ENCODE measurements at regions not wholly inside any gene's neighbourhood (a gene's known extent, or its start where the extent isn't known, plus 50 kb on each side); places are given as distances from the start of the nearest gene placed in this dataset.
A peak's percentile ranks its signal among the peaks of the same experiment; 100 is the strongest.

DNA sequence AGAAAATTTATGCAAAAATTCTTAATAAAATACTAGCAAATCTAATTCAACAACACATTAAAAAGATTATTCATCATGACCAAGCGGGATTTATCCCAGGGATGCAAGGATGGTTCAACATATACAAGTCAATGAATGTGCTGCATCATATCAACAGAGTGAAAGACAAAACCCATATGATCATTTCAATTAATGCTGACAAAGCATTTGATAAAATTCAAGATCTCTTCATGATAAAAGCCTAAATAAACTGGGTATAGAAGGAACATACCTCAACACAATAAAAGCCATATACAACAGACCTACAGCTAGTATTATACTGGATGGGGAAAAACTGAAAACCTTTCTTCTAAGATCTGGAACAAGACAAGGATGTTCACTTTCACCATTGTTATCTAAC, 89.7 kb downstream of the KBTBD8 start:
- intact Hi-C loops (cut with micrococcal nuclease) = no loop called here
- CTCF ChIA-PET = no interaction called here

DNA sequence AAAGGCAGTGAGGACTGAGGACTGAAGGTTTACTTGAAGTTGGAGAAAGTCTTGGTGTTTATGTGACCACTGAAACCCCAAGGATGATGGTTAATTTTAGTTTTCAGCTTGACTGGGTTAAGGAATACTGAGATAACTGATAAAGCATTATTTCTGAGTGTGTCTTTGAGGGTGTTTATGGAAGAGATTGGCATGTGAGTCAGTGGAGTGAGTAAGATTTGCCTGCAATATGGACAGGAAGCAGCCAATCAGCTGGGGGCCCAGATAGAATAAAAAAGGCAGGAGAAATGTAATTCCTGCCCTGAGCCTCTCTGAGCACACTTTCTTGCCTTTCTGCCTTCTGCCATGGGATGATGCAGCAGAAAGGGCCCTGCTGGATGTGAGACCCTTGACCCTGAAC, 92.4 kb downstream of the KBTBD8 start:
- POLR2A ChIA-PET (ENCODE audit: unreplicated experiment) = no interaction called here
- no peaks in the 10 kb centered on the region for H3K9me2 ChIP-seq (replicated peaks; ENCODE audit: low read length)
- TF ChIP-seq EZH2 (IDR thresholded peaks at IDR 0.05; ENCODE audit: low read length, unreplicated experiment) (no peak), EZH2phosphoT487 (IDR thresholded peaks at IDR 0.05; ENCODE audit: borderline replicate concordance, low read length) (no peak), CTCF (conservative IDR thresholded peaks at IDR 0.05; ENCODE audit: low read depth, low read length) (no peak)
- CTCF ChIA-PET = no interaction called here
- intact Hi-C loops (cut with micrococcal nuclease) = no loop called here
- no peaks in the 10 kb centered on the region for H3F3A ChIP-seq (ENCODE audit: low read length, unreplicated experiment)
- H3K9me3 ChIP-seq (ENCODE audit: low read length) = no peaks in the 10 kb centered on the region
- H3K36me3 ChIP-seq (ENCODE audit: low read depth, low read length) = no peaks in the 10 kb centered on the region
- no peaks in the 10 kb centered on the region for H3K27me3 ChIP-seq (ENCODE audit: low read length)
- H3K4me1 ChIP-seq (ENCODE audit: insufficient read depth, low read length) = no peaks in the 10 kb centered on the region
- no peak overlapping the region for H3K4me2 ChIP-seq (ENCODE audit: low read length)
- H2AFZ ChIP-seq (ENCODE audit: low read length) = no peak overlapping the region
- no peaks in the 10 kb centered on the region for H4K20me1 ChIP-seq (ENCODE audit: low read length)
- H3K27ac ChIP-seq (ENCODE audit: low read length) = no peak overlapping the region
- H3K79me2 ChIP-seq (ENCODE audit: low read length) = no peaks in the 10 kb centered on the region
- no TSS peak for BruUV-seq (replicated peaks)
- no peak overlapping the region for H3K4me3 ChIP-seq (ENCODE audit: low read length)
- no peak for ATAC-seq
- no peak overlapping the region for H3K9ac ChIP-seq (ENCODE audit: low read length)
- peak; percentile 8 for DNase-seq

More for the DNA sequence above, 89.7 kb downstream of the KBTBD8 start:
- no peak for DNase-seq
- Histone ChIP-seq H3K27ac (ENCODE audit: low read length) (no peak overlapping the region), H3K9me2 (replicated peaks; ENCODE audit: low read length) (no peaks in the 10 kb centered on the region), H3K27me3 (ENCODE audit: low read length) (no peaks in the 10 kb centered on the region), H3K4me1 (ENCODE audit: insufficient read depth, low read length) (no peaks in the 10 kb centered on the region), H2AFZ (ENCODE audit: low read length) (no peak overlapping the region), H3K36me3 (ENCODE audit: low read depth, low read length) (no peaks in the 10 kb centered on the region), H3F3A (ENCODE audit: low read length, unreplicated experiment) (no peaks in the 10 kb centered on the region), H4K20me1 (ENCODE audit: low read length) (no peaks in the 10 kb centered on the region), H3K9ac (ENCODE audit: low read length) (no peak overlapping the region), H3K79me2 (ENCODE audit: low read length) (no peaks in the 10 kb centered on the region), H3K4me2 (ENCODE audit: low read length) (no peak overlapping the region), H3K9me3 (ENCODE audit: low read length) (no peaks in the 10 kb centered on the region), H3K4me3 (ENCODE audit: low read length) (no peak overlapping the region)
- POLR2A ChIA-PET (ENCODE audit: unreplicated experiment) = no interaction called here
- BruUV-seq (replicated peaks) = no TSS peak
- no peak for TF ChIP-seq EZH2phosphoT487 (IDR thresholded peaks at IDR 0.05; ENCODE audit: borderline replicate concordance, low read length)
- no peak for TF ChIP-seq CTCF (conservative IDR thresholded peaks at IDR 0.05; ENCODE audit: low read depth, low read length)
- TF ChIP-seq EZH2 (IDR thresholded peaks at IDR 0.05; ENCODE audit: low read length, unreplicated experiment) = no peak
- ATAC-seq = no peak

GRCh38 chr3:67093305-67093704, 95.2 kb downstream of the KBTBD8 start:
- Histone ChIP-seq H3K9me3 (ENCODE audit: low read length) (no peaks in the 10 kb centered on the region), H2AFZ (ENCODE audit: low read length) (no peak overlapping the region), H3K4me2 (ENCODE audit: low read length) (no peak overlapping the region), H3K36me3 (ENCODE audit: low read depth, low read length) (no peaks in the 10 kb centered on the region), H3K9me2 (replicated peaks; ENCODE audit: low read length) (no peaks in the 10 kb centered on the region), H3K79me2 (ENCODE audit: low read length) (no peaks in the 10 kb centered on the region), H3K9ac (ENCODE audit: low read length) (no peak overlapping the region), H3K4me3 (ENCODE audit: low read length) (no peak overlapping the region), H4K20me1 (ENCODE audit: low read length) (no peaks in the 10 kb centered on the region), H3K27ac (ENCODE audit: low read length) (no peak overlapping the region), H3F3A (ENCODE audit: low read length, unreplicated experiment) (no peaks in the 10 kb centered on the region), H3K4me1 (ENCODE audit: insufficient read depth, low read length) (no peaks in the 10 kb centered on the region), H3K27me3 (ENCODE audit: low read length) (no peaks in the 10 kb centered on the region; the same call in 1 of the 2 replicates)
- DNase-seq = no peak
- BruUV-seq (replicated peaks) = no TSS peak
- intact Hi-C loops (cut with micrococcal nuclease) = no loop called here
- CTCF ChIA-PET = no interaction called here
- ATAC-seq = no peak
- TF ChIP-seq CTCF (conservative IDR thresholded peaks at IDR 0.05; ENCODE audit: low read depth, low read length) (no peak), EZH2phosphoT487 (IDR thresholded peaks at IDR 0.05; ENCODE audit: borderline replicate concordance, low read length) (no peak), EZH2 (IDR thresholded peaks at IDR 0.05; ENCODE audit: low read length, unreplicated experiment) (no peak)
- POLR2A ChIA-PET (ENCODE audit: unreplicated experiment) = no interaction called here

Measured in PC-3 (cell line).